HepG2 (cell line): ENCODE measurements at regions not wholly inside any gene's neighbourhood (a gene's known extent, or its start where the extent isn't known, plus 50 kb on each side); places are given as distances from the start of the nearest gene placed in this dataset.

Experiments
- ATAC-seq: fragments of 200-7000 bp; cut with Tn5 transposase; 3 replicates; pipeline ENCODE4 v1.9.1; 2020; ENCODE audit warnings: mild to moderate bottlenecking, moderate library complexity
- BruUV-seq: library from RNA; stranded (reverse); fragments of 400-500 nt; replicated peaks from 2 replicates; lab custom pipeline; 2021; lab: Mats Ljungman, UMichigan
- CTCF ChIA-PET: fragments of 300-600 bp; formaldehyde crosslinking; extraction: SDS; loops from one replicate; lab custom pipeline; 2021; ENCODE audit warnings: low total read pairs, inconsistent platforms, low intra/inter-chr PET ratio; lab: Yijun Ruan, JAX
- POLR2A ChIA-PET: fragments of 350-600 bp; sonication (Branson Sonifier 250); formaldehyde crosslinking; loops from one replicate; lab custom pipeline; 2020; ENCODE audit warnings: antibody characterized with exemption, inconsistent platforms; lab: Yijun Ruan, JAX
- DNase-seq: peaks from one replicate; pipeline ENCODE4 v3.0.0-alpha.2; 2015; ENCODE audit warnings: low spot score
- FAIRE-seq: peaks from 3 replicates; lab custom pipeline; 2011; peaks lifted over from hg19 to GRCh38; lab: Jason Lieb, UNC
- H2AFZ ChIP-seq: one replicate; pipeline ENCODE4 v1.6.1; 2011; ENCODE audit warnings: low read length, inconsistent platforms
- H3K27ac ChIP-seq: fragments of 300-600 bp; 3 replicates; pipeline ENCODE4 v1.8.0; 2011; ENCODE audit warnings: mixed run types, mild to moderate bottlenecking, mixed read lengths, low read length, inconsistent platforms; ENCODE audit not compliant: insufficient read depth; ENCODE audit errors: extremely low read length
- H3K27me3 ChIP-seq, 2 experiments: fragments of 200-600 bp in 1 of 2; 2 replicates in 1 of 2; 3 replicates in 1 of 2; pipeline versions ENCODE4 v1.6.0 to v1.8.0; 2011; ENCODE audit warnings: low read length in 2 of 2, mild to moderate bottlenecking in 2 of 2, moderate library complexity in 2 of 2, inconsistent platforms in 1 of 2; ENCODE audit not compliant: insufficient read depth in 2 of 2, control insufficient read depth in 1 of 2
- H3K36me3 ChIP-seq, 2 experiments: fragments of 200-600 bp in 1 of 2; replicated peaks in 1 of 2; 2 replicates in 1 of 2; 3 replicates in 1 of 2; pipeline versions ENCODE4 v1.5.1 to v1.8.0; 2011; ENCODE audit warnings: low read length in 2 of 2, inconsistent platforms in 1 of 2; ENCODE audit not compliant: insufficient read depth in 2 of 2, control insufficient read depth in 1 of 2
- H3K4me1 ChIP-seq: 2 replicates; pipeline ENCODE4 v1.5.1; 2012; ENCODE audit warnings: low read length, inconsistent platforms; ENCODE audit not compliant: insufficient read depth
- H3K4me2 ChIP-seq: 2 replicates; pipeline ENCODE4 v1.6.0; 2011; ENCODE audit warnings: low read depth, low read length, inconsistent platforms
- H3K4me3 ChIP-seq, 3 experiments: fragments of 200-600 bp in 1 of 3; sonication (generic), shearing (Covaris generic) in 1 of 3; replicated peaks in 1 of 3; 2 replicates each; pipeline ENCODE4 v1.5.1; 2011 to 2016; ENCODE audit warnings: low read length in 3 of 3, inconsistent platforms in 2 of 3, low read depth in 2 of 3, mild to moderate bottlenecking in 2 of 3, control low read depth in 1 of 3, mixed read lengths in 1 of 3; ENCODE audit not compliant: insufficient read depth in 1 of 3
- H3K79me2 ChIP-seq: one replicate; pipeline ENCODE4 v1.6.1; 2011; ENCODE audit warnings: low read length, inconsistent platforms; ENCODE audit not compliant: insufficient read depth
- H3K9ac ChIP-seq: 2 replicates; pipeline ENCODE4 v1.6.0; 2011; ENCODE audit warnings: mild to moderate bottlenecking, low read depth, low read length, inconsistent platforms; ENCODE audit not compliant: insufficient read depth
- H3K9me3 ChIP-seq: 2 replicates; pipeline ENCODE4 v1.5.1; 2012; ENCODE audit warnings: mild to moderate bottlenecking, low read length
- H4K20me1 ChIP-seq: 2 replicates; pipeline ENCODE4 v1.6.0; 2011; ENCODE audit warnings: inconsistent platforms, mild to moderate bottlenecking, low read length, moderate library complexity; ENCODE audit not compliant: insufficient read depth
- HNRNPL ChIP-seq: fragments of 200-400 bp; formaldehyde crosslinking; IDR thresholded peaks from 2 replicates; pipeline ENCODE4 v1.6.1; 2017; ENCODE audit warnings: mild to moderate bottlenecking, low read depth, low read length
- LCORL ChIP-seq, 2 experiments: fragments of 450-650 bp in 1 of 2; sonication (generic) in 1 of 2; formaldehyde crosslinking in 1 of 2; IDR thresholded peaks; 2 replicates each; pipeline versions ENCODE4 v1.5.0 to v1.6.1; 2017 to 2020; ENCODE audit warnings: antibody characterized with exemption in 1 of 2, missing genetic modification reagents in 1 of 2
- MAFK ChIP-seq, 2 experiments: IDR thresholded peaks in 1 of 2; conservative IDR thresholded peaks in 1 of 2; 2 replicates each; pipeline ENCODE4 v1.6.1; 2011; ENCODE audit warnings: improper control_type of control experiment in 2 of 2, low read length in 2 of 2
- ZNF224 ChIP-seq: sonication (generic); formaldehyde crosslinking; IDR thresholded peaks from 2 replicates; pipeline ENCODE4 v1.5.0; 2020; ENCODE audit warnings: mild to moderate bottlenecking, missing genetic modification reagents
- ZNF672 ChIP-seq: sonication (generic); formaldehyde crosslinking; IDR thresholded peaks from 2 replicates; pipeline ENCODE4 v1.8.1; 2022; ENCODE audit warnings: missing genetic modification reagents
- WGBS: methylation state at CpG from one replicate; pipeline ENCODE4 v1.1.6; 2017; ENCODE audit warnings: low lambda C conversion rate; 5-methylcytosine and 5-hydroxymethylcytosine counted together
- in situ Hi-C: cut with HindIII; loops from 2 replicates; pipeline ENCODE4 v1.10.0; 2017; ENCODE audit warnings: low pct_unique_long_range_greater_than_20kb; ENCODE audit not compliant: extremely low pct_ligation_motif_present
- intact Hi-C: fragments of 100-400 bp; cut with micrococcal nuclease; formaldehyde crosslinking; loops from one replicate; pipeline ENCODE4 v1.10.0; 2022; ENCODE audit not compliant: unreplicated experiment
- TF ChIP-seq, protein P1 (sequence below): IDR thresholded peaks from 2 replicates; pipeline ENCODE4 v1.6.1; 2016
- TF ChIP-seq, protein P2 (sequence below): sonication (generic); formaldehyde crosslinking; IDR thresholded peaks from 2 replicates; pipeline ENCODE4 v1.5.0; 2020; ENCODE audit warnings: mild to moderate bottlenecking, missing genetic modification reagents
- TF ChIP-seq, protein P3 (sequence below): sonication (generic); formaldehyde crosslinking; IDR thresholded peaks from 2 replicates; pipeline ENCODE4 v1.9.0; 2021; ENCODE audit warnings: missing genetic modification reagents, borderline replicate concordance
- TF ChIP-seq, protein P4 (sequence below): sonication (generic); formaldehyde crosslinking; IDR thresholded peaks from 2 replicates; pipeline ENCODE4 v1.4.0; 2020; ENCODE audit warnings: missing genetic modification reagents, borderline replicate concordance
- TF ChIP-seq, protein P5 (sequence below): IDR thresholded peaks from 2 replicates; pipeline ENCODE4 v1.4.0; 2020; ENCODE audit warnings: mild to moderate bottlenecking, missing genetic modification reagents
- TF ChIP-seq, protein P6 (sequence below): IDR thresholded peaks from 2 replicates; pipeline ENCODE4 v1.6.1; 2018; ENCODE audit warnings: missing genetic modification reagents, mild to moderate bottlenecking, missing compliant biosample characterization

DNA sequence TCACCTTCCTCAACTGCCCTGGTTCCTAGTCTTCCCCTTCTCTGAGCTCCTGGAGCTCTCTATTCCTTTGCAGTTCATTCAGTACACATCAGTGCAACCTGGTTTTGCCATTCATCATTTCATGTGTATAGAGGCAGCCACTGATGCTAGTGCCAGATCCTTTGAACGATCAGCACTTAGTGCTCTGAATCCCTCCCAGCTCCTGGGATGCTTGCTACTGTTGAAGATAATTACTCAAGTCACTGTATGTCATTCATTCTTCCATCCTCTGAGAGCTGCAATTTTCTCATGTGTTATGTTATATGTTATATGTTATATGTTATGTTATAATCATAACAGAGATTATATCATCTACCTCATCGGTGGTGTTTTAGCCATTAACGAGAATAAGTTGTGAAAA is 98.5 kb upstream of the UXS1 start:
- no TSS peak for BruUV-seq
- H3K9ac ChIP-seq = no peak overlapping the region
- H3K4me3 ChIP-seq = no peak overlapping the region
- no peak for FAIRE-seq
- TF ChIP-seq, protein P1, sequence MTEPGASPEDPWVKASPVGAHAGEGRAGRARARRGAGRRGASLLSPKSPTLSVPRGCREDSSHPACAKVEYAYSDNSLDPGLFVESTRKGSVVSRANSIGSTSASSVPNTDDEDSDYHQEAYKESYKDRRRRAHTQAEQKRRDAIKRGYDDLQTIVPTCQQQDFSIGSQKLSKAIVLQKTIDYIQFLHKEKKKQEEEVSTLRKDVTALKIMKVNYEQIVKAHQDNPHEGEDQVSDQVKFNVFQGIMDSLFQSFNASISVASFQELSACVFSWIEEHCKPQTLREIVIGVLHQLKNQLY (CRISPR knock-in tag) = no peak
- no peak for TF ChIP-seq HNRNPL
- TF ChIP-seq LCORL (IDR thresholded peaks at IDR 0.05) = no peak
- no peak for TF ChIP-seq LCORL (CRISPR knock-in tag; IDR thresholded peaks at IDR 0.05)
- no peak for TF ChIP-seq ZNF224 (CRISPR knock-in tag)
- TF ChIP-seq, protein P2, sequence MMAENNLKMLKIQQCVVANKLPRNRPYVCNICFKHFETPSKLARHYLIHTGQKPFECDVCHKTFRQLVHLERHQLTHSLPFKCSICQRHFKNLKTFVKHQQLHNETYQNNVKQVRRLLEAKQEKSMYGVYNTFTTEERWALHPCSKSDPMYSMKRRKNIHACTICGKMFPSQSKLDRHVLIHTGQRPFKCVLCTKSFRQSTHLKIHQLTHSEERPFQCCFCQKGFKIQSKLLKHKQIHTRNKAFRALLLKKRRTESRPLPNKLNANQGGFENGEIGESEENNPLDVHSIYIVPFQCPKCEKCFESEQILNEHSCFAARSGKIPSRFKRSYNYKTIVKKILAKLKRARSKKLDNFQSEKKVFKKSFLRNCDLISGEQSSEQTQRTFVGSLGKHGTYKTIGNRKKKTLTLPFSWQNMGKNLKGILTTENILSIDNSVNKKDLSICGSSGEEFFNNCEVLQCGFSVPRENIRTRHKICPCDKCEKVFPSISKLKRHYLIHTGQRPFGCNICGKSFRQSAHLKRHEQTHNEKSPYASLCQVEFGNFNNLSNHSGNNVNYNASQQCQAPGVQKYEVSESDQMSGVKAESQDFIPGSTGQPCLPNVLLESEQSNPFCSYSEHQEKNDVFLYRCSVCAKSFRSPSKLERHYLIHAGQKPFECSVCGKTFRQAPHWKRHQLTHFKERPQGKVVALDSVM (CRISPR knock-in tag) = no peak
- no peak for TF ChIP-seq ZNF672 (CRISPR knock-in tag)
- TF ChIP-seq, protein P3, sequence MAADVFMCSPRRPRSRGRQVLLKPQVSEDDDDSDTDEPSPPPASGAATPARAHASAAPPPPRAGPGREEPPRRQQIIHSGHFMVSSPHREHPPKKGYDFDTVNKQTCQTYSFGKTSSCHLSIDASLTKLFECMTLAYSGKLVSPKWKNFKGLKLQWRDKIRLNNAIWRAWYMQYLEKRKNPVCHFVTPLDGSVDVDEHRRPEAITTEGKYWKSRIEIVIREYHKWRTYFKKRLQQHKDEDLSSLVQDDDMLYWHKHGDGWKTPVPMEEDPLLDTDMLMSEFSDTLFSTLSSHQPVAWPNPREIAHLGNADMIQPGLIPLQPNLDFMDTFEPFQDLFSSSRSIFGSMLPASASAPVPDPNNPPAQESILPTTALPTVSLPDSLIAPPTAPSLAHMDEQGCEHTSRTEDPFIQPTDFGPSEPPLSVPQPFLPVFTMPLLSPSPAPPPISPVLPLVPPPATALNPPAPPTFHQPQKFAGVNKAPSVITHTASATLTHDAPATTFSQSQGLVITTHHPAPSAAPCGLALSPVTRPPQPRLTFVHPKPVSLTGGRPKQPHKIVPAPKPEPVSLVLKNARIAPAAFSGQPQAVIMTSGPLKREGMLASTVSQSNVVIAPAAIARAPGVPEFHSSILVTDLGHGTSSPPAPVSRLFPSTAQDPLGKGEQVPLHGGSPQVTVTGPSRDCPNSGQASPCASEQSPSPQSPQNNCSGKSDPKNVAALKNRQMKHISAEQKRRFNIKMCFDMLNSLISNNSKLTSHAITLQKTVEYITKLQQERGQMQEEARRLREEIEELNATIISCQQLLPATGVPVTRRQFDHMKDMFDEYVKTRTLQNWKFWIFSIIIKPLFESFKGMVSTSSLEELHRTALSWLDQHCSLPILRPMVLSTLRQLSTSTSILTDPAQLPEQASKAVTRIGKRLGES (CRISPR knock-in tag) = no peak
- no peak for TF ChIP-seq MAFK (conservative IDR thresholded peaks at IDR 0.05 in 1 of 2, IDR thresholded peaks at IDR 0.05 in 1 of 2; ENCODE audit: low read length in 2 of 2)
- TF ChIP-seq, protein P4, sequence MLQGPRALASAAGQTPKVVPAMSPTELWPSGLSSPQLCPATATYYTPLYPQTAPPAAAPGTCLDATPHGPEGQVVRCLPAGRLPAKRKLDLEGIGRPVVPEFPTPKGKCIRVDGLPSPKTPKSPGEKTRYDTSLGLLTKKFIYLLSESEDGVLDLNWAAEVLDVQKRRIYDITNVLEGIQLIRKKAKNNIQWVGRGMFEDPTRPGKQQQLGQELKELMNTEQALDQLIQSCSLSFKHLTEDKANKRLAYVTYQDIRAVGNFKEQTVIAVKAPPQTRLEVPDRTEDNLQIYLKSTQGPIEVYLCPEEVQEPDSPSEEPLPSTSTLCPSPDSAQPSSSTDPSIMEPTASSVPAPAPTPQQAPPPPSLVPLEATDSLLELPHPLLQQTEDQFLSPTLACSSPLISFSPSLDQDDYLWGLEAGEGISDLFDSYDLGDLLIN = no peak
- TF ChIP-seq, protein P5, sequence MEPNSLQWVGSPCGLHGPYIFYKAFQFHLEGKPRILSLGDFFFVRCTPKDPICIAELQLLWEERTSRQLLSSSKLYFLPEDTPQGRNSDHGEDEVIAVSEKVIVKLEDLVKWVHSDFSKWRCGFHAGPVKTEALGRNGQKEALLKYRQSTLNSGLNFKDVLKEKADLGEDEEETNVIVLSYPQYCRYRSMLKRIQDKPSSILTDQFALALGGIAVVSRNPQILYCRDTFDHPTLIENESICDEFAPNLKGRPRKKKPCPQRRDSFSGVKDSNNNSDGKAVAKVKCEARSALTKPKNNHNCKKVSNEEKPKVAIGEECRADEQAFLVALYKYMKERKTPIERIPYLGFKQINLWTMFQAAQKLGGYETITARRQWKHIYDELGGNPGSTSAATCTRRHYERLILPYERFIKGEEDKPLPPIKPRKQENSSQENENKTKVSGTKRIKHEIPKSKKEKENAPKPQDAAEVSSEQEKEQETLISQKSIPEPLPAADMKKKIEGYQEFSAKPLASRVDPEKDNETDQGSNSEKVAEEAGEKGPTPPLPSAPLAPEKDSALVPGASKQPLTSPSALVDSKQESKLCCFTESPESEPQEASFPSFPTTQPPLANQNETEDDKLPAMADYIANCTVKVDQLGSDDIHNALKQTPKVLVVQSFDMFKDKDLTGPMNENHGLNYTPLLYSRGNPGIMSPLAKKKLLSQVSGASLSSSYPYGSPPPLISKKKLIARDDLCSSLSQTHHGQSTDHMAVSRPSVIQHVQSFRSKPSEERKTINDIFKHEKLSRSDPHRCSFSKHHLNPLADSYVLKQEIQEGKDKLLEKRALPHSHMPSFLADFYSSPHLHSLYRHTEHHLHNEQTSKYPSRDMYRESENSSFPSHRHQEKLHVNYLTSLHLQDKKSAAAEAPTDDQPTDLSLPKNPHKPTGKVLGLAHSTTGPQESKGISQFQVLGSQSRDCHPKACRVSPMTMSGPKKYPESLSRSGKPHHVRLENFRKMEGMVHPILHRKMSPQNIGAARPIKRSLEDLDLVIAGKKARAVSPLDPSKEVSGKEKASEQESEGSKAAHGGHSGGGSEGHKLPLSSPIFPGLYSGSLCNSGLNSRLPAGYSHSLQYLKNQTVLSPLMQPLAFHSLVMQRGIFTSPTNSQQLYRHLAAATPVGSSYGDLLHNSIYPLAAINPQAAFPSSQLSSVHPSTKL (CRISPR knock-in tag) = no peak
- TF ChIP-seq, protein P6, sequence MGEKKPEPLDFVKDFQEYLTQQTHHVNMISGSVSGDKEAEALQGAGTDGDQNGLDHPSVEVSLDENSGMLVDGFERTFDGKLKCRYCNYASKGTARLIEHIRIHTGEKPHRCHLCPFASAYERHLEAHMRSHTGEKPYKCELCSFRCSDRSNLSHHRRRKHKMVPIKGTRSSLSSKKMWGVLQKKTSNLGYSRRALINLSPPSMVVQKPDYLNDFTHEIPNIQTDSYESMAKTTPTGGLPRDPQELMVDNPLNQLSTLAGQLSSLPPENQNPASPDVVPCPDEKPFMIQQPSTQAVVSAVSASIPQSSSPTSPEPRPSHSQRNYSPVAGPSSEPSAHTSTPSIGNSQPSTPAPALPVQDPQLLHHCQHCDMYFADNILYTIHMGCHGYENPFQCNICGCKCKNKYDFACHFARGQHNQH (CRISPR knock-in tag) = no peak
- TF ChIP-seq, all 625 proteins: peak for 0
- H4K20me1 ChIP-seq = no peaks in the 10 kb centered on the region
- H3K27me3 ChIP-seq = no peaks in the 10 kb centered on the region
- 59% methylated on average over 3 of the region's 3 CpGs for WGBS
- no peaks in the 10 kb centered on the region for H3K79me2 ChIP-seq
- H2AFZ ChIP-seq = no peak overlapping the region
- H3K9me3 ChIP-seq = no peaks in the 10 kb centered on the region
- peaks cover 23% of the 10 kb centered on the region for H3K4me1 ChIP-seq
- POLR2A ChIA-PET = no interaction called here
- no peak for DNase-seq
- H3K27ac ChIP-seq = no peak overlapping the region
- H3K36me3 ChIP-seq = no peaks in the 10 kb centered on the region
- in situ Hi-C loops = no loop called here
- CTCF ChIA-PET = no interaction called here
- H3K4me2 ChIP-seq = no peak overlapping the region
- ATAC-seq = no peak
- intact Hi-C loops = no loop called here
